Small intestine (tissue), 7 donors: ENCODE measurements at regions not wholly inside any gene's neighbourhood (a gene's known extent, or its start where the extent isn't known, plus 50 kb on each side); places are given as distances from the start of the nearest gene placed in this dataset.
"Not testable (repeated sequence)": the region's sequence is repeated elsewhere in the genome, so short reads cannot be mapped to it uniquely, and the experiment has no call there.

Experiments used
- DNase-seq, 2 donors: peaks; one replicate each; pipeline versions ENCODE4 v3.0.0 to v3.0.0-alpha.2; 2013
- FAIRE-seq: peaks from 2 replicates; lab custom pipeline; 2012; peaks lifted over from hg19 to GRCh38; lab: Jason Lieb, UNC
- H3K27ac ChIP-seq, 3 donors: one replicate each; pipeline ENCODE4 v1.5.1; 2013; ENCODE audit warnings: low read length in 2 of 3, mild to moderate bottlenecking in 2 of 3, control low read depth in 1 of 3, inconsistent platforms in 1 of 3, low read depth in 1 of 3, moderate library complexity in 1 of 3
- H3K27me3 ChIP-seq, 3 donors: one replicate each; pipeline ENCODE4 v1.6.1; 2013; ENCODE audit warnings: low read length in 3 of 3, inconsistent platforms in 1 of 3; ENCODE audit not compliant: control insufficient read depth in 3 of 3, insufficient read depth in 3 of 3
- H3K36me3 ChIP-seq, 3 donors: one replicate each; pipeline ENCODE4 v1.6.1; 2013; ENCODE audit warnings: low read length in 3 of 3, inconsistent platforms in 1 of 3, low read depth in 1 of 3, mild to moderate bottlenecking in 1 of 3, moderate library complexity in 1 of 3; ENCODE audit not compliant: control insufficient read depth in 3 of 3, insufficient read depth in 2 of 3
- H3K4me1 ChIP-seq, 3 donors: one replicate each; pipeline ENCODE4 v1.6.1; 2013; ENCODE audit warnings: low read length in 2 of 3, inconsistent platforms in 1 of 3, low read depth in 1 of 3, mild to moderate bottlenecking in 1 of 3, moderate library complexity in 1 of 3; ENCODE audit not compliant: control insufficient read depth in 3 of 3, insufficient read depth in 2 of 3
- H3K4me3 ChIP-seq, 3 donors: one replicate each; pipeline ENCODE4 v1.5.1; 2013; ENCODE audit warnings: low read length in 3 of 3, control low read depth in 1 of 3, inconsistent platforms in 1 of 3, low read depth in 1 of 3, mild to moderate bottlenecking in 1 of 3, moderate library complexity in 1 of 3
- H3K9me3 ChIP-seq, 2 donors: one replicate each; pipeline ENCODE4 v1.6.1; 2013; ENCODE audit warnings: low read depth in 1 of 2, low read length in 1 of 2; ENCODE audit not compliant: control insufficient read depth in 2 of 2, insufficient read depth in 1 of 2
- WGBS, 3 donors: extraction: QIAGEN DNeasy Blood & Tissue Kit; methylation state at CpG; one replicate each; pipeline ENCODE4 v1.1.7; 2013; 5-methylcytosine and 5-hydroxymethylcytosine counted together
- donor health status: healthy with polysubstance abuse.
- donor health status: control.
- donor health status: control.
- donor health status: Bipolar disorder and iron deficiency.
- donor health status: healthy.

GRCh38 chr7:10649120-10649519 is 324.6 kb upstream of the PHF14 start:
- H3K9me3 ChIP-seq, DNase-seq, H3K36me3 ChIP-seq, FAIRE-seq, H3K27ac ChIP-seq, H3K4me3 ChIP-seq, H3K4me1 ChIP-seq, H3K27me3 ChIP-seq: not testable (repeated sequence)
- 68 to 81% (median 77%) methylated on average over 7 of the region's 7 CpGs for WGBS, 3 donors

DNA sequence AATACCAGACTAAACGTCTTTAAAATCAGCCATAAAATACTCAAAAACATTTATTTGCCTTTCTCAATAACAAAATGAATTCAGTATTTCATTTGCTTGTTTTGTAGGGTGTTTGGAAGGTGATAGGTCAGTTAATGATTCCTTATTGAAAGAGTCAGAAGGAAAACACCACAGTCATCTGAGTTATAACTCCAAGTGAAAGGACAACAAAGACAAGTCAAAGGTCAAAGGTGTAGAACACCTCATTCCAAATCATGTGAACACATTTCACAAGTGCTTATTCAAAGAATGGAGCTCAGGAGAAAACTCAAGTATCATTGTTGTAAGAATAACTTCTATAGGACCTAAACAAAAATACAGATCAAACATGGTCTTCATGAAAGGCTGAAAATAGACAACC is 318.6 kb upstream of the PHF14 start:
- no peak for FAIRE-seq
- Histone ChIP-seq H3K4me3 (no peak overlapping the region), H3K4me1 (no peaks in the 10 kb centered on the region), H3K36me3 (no peaks in the 10 kb centered on the region), H3K9me3 (no peaks in the 10 kb centered on the region), H3K27me3 (no peaks in the 10 kb centered on the region), H3K27ac (no peak overlapping the region)
- WGBS, 3 donors = 9 to 47% (median 20%) methylated on average over 1 of the region's 1 CpG
- DNase-seq = peak in 1 of 2 donors; percentile 6

GRCh38 chr7:10657201-10657600 is 316.5 kb upstream of the PHF14 start:
- Histone ChIP-seq H3K9me3 (no peaks in the 10 kb centered on the region), H3K36me3 (no peaks in the 10 kb centered on the region), H3K27me3 (no peaks in the 10 kb centered on the region), H3K4me3 (no peak overlapping the region), H3K27ac (no peak overlapping the region), H3K4me1 (no peaks in the 10 kb centered on the region)
- 42 to 71% (median 61%) methylated on average over 1 of the region's 1 CpG for WGBS, 3 donors
- no peak for FAIRE-seq
- no peak for DNase-seq

- no peaks in the 10 kb centered on the region for H3K36me3 ChIP-seq
- no peak overlapping the region for H3K27ac ChIP-seq
- H3K4me1 ChIP-seq = no peaks in the 10 kb centered on the region
- no peak overlapping the region for H3K4me3 ChIP-seq
- no peaks in the 10 kb centered on the region for H3K27me3 ChIP-seq
- H3K9me3 ChIP-seq = no peaks in the 10 kb centered on the region
- FAIRE-seq (no peak), DNase-seq (no peak)
Measured at GRCh38 chr7:10657837-10658236, 315.8 kb upstream of the PHF14 start.

GRCh38 chr7:10662491-10662890 is 311.2 kb upstream of the PHF14 start:
- Histone ChIP-seq H3K9me3 (no peaks in the 10 kb centered on the region), H3K4me1 (no peaks in the 10 kb centered on the region), H3K4me3 (no peak overlapping the region), H3K36me3 (no peaks in the 10 kb centered on the region), H3K27ac (no peak overlapping the region), H3K27me3 (no peaks in the 10 kb centered on the region)
- 38 to 63% (median 45%) methylated on average over 1 of the region's 1 CpG for WGBS, 3 donors
- no peak for FAIRE-seq
- DNase-seq = no peak

DNA sequence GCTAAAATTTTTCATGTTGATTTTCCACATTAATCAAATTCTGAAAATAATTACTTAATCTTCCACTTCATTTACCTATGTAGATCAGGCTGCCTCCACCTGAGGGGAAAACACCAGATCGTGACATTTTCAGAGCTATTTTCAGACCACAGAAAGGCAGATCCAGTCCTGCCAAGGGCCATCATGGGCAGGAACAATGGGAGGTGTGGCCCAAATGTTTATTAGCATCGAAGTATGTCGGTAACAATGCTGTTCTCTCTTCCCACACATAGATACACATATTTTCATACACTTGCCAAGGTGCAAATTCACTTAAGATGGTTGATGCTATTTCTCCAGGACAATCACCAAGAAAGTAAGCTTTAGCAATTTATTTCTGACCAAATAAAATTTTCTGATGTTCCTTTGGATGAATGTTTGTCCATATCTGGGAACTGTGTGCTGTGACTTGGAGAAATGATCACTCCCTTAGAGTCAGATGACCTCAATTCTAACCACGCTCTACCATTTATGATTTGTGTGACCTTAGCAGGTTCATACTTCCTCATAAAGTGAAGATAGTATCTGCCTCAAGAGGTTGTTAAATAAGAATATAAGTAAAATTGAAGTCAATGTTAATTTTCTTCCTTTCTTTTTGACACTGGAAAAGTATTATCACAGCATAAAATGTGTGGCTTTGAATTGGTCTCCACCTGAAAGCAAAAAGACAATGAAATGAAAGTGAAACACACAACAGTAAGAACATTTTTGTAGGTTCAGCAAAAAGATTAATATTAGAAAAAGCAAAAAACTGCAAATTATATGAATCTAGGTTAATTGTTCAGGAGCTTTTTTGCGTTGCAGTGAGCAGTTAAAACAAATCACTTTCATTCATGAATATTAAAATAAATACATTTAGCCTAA is 310.4 kb upstream of the PHF14 start:
- no peaks in the 10 kb centered on the region for H3K27me3 ChIP-seq
- H3K4me3 ChIP-seq = no peak overlapping the region
- FAIRE-seq (no peak), DNase-seq (no peak)
- H3K4me1 ChIP-seq = no peaks in the 10 kb centered on the region
- WGBS, 3 donors = 62 to 69% (median 68%) methylated on average over 5 of the region's 5 CpGs
- H3K36me3 ChIP-seq = no peaks in the 10 kb centered on the region
- no peaks in the 10 kb centered on the region for H3K9me3 ChIP-seq
- H3K27ac ChIP-seq = no peak overlapping the region

GRCh38 chr7:10672186-10672585 is 301.5 kb upstream of the PHF14 start:
- H3K9me3 ChIP-seq = peaks cover 0 to 10% of the 10 kb centered on the region in 2 donors
- H3K36me3 ChIP-seq = no peaks in the 10 kb centered on the region
- H3K4me3 ChIP-seq = no peak overlapping the region
- H3K27ac ChIP-seq = no peak overlapping the region
- DNase-seq = no peak
- H3K4me1 ChIP-seq = no peaks in the 10 kb centered on the region
- WGBS, 3 donors = 60 to 73% (median 62%) methylated on average over 5 of the region's 5 CpGs
- no peaks in the 10 kb centered on the region for H3K27me3 ChIP-seq
- no peak for FAIRE-seq

DNA sequence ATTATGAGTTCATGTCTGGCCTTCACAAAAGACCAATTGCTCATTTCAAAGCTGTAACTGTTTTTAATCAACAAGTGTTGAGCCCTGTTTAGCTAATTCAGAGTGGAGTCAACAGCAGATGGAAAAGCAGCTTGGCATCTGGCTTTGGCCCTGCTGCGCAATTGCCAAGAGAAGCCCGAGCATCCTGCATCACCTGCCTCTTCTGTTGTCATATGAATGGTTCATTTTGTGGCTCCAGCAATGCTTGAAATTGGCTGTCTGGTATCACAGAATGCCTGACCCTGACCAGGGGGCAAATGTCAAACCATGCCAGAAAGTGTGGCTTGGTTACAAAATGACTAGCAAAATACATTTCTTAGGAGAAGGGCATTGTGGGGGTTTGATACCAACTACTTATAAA is 296.5 kb upstream of the PHF14 start:
- DNase-seq (no peak), FAIRE-seq (no peak)
- 87 to 91% (median 89%) methylated on average over 2 of the region's 2 CpGs for WGBS, 3 donors
- Histone ChIP-seq H3K4me3 (no peak overlapping the region), H3K27me3 (no peaks in the 10 kb centered on the region), H3K27ac (no peak overlapping the region), H3K36me3 (no peaks in the 10 kb centered on the region), H3K9me3 (peaks cover 2 to 3% of the 10 kb centered on the region in 2 donors), H3K4me1 (no peaks in the 10 kb centered on the region)
